SK-N-DZ (cell line): ENCODE measurements at regions not wholly inside any gene's neighbourhood (a gene's known extent, or its start where the extent isn't known, plus 50 kb on each side); places are given as distances from the start of the nearest gene placed in this dataset.

ENCODE experiments used
- DNase-seq: peaks from one replicate; pipeline ENCODE4 v3.0.0-alpha.2; 2015; ENCODE audit warnings: low spot score

DNA sequence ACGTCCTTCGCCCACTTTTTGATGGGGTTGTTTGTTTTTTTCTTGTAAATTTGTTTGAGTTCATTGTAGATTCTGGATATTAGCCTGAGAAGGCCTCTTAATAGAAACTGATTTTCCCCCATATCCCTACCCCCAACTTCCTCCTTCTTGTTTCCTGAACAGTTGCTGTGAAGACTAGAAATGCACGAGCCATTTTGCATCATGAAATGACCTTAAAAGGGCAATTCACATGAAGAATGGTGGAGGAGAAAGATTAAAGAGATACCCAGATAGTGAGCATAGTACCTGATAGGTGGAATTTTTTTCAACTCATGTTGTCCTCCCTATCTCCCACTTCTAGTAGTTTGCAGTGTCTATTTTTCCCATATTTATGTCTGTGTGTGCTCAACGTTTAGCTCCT, 55.2 kb upstream of the KCNH8 start:
- DNase-seq = no peak

DNA sequence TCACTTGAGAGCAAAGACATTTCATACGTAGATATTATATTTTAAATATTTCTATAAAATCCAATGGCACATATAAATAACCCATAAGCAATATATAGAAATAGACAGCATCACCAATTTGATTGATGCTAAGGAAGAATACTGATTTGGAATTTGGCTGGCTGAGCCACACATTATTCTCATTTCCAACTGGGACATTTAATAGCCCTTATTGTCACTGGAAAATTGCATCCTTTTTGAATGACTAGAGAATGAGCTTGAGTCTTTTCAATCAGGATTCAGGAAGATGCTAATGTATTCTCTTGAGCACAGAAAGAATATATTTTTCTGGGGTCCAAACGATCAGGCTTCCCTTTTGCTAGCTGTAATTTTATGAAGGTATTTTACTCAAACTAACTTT, 70.9 kb upstream of the KCNH8 start:
- no peak for DNase-seq

DNA sequence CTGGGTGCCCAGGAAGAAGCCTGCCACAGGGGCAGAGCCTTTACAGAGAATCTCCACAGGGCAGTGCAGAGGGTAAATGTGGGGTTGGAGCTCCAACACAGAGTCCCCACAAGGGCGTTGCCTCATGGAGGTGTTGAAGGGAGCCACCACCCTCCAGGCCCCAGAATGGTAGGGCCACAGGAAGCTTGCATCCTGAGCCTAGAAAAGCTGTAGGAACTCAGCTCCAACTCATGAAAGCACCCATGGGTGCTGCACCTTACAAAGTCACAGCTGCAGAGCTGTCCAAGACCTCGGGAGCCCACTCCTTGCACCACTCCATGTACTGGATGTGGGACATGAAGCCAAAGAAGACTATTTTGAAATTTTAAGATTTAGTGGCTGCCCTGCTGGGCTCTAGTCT, 73.3 kb upstream of the KCNH8 start:
- DNase-seq = no peak

DNA sequence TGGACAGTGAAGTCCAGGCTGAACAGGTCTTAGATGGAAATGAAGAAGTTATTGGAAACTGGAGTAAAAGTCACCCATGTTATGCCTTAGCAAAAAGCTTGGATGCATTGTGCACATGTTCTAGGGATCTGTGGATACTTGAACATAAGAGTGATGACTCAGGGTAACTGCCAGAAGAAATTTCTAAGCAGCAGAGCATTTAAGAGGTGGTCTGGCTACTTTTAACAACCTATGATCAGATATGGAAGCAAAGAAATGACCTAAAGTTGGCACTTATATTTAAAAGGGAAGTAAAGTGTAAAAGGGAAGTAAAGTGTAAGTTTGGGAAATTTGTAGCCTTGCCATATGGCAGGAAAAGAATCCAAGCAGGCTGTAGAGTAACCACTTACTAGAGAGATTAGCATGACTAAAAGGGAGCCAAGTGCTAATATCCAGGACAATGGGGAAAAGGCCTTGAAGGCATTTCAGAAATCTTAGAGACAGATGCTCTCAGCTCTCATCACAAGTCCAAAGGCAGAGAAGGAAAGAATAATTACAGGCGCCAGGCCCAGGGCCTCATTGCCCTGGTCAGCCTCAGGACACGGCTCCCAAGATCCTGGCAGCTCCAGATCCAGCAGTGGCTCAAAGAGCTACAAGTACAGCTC, 73.9 kb upstream of the KCNH8 start:
- DNase-seq = no peak

DNA sequence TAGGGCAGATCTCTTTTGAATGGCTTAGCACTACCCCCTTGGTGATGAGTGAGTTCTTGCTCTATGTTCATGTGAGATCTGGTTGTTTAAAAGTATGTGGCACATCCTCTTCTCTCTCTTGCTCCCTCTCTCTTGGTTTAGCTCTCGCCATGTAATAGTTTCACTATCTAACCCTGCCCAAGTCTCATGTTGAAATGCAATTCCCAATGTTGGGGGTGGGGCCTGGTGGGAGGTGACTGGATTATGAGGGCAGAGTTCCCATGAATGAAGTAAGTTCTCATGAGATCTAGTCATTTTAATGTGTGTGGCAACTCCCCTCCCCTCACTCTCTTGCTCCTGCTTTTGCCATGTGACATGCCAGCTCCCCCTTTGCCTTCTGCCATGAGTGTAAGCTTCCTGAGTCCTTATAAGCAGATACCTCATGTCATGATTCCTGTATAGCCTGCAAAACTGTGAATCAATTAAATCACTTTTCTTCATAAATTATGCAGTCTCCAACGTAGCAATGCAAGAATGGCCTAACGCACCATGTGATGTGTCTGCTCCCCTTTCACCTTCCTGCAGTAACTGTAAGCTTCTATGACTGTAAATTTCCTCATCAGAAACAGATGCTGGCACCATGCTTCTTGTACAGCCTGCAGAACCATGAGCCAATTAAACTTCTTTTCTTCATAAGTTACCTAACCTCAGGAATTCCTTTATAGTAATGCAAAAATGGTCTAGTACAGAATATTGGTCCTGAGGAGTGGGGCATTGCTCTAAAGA, 74.8 kb upstream of the KCNH8 start:
- no peak for DNase-seq

DNA sequence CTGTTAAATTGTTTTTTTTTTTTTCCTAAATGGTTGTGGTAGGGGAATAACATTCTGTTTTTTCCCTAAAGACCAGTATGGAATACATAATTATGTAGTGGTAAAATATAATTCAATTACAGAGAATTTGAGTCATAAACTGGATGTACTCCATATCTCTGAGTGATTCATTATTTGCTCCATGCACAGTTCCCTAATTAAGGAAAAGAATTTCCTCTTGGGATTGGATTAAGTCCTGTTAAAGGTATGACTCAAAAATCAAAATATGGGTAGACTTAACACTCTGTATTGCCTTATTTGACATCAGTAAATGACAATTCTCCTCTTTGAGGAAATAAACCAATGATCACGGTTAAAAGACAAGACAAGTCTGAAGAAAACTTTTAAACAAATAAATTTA, 78.0 kb upstream of the KCNH8 start:
- no peak for DNase-seq

DNA sequence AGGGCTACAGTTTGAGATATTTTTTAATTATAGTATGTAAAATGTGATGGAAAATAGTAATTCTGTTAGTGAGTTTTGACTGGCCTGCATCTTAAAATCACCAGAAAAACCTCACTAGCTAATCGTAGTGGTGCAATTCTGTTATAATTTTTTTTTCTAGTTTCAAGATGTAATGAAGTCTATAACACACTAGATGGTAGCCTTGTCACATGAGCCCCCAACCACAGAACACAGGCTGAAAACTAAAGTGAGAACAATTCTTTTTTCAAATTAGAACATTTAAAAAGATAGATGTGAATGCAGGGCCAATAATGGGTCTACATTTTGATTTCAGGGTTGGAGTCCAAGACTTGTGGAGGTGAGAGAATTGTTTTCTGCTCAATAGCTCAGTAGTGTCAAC, 83.3 kb upstream of the KCNH8 start:
- DNase-seq = peak; percentile 75

DNA sequence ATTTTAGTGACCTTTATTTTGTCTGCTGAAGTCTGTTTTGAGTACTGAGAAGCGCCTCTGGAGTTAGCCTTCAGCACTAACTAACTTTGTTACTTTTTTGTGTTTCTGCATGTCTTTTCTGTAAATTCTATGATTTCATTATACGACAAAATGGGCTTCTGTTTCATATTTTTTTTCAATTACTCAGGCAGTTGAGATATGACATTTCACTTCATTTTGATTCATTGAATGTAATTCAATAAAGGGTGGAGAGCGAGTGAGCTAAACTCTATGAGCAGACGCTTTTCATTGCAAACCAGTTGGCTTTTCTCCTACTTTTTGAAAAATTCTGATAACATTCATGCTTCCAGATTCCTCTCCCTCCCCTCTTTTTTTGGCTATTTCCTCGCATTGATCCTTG, 84.4 kb upstream of the KCNH8 start:
- peak; percentile 89 for DNase-seq

DNA sequence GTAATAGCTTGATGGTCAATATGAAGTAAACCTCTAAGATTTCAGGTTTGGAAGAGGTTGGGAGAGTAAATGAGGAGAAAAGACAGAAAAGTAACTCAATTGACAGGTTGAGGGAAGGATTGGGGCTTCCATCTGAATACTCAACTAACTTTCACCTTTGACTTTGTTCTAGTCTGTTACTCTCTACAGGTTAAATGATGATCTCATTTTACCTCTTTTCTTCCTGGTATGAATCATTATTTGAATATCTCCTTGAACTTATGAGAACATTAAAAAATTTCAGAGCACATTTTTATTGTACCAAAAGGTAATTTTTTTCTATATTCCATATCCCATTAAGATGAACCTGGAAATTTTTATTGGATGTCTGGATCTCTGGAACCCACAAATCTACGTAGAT, 87.9 kb upstream of the KCNH8 start:
- no peak for DNase-seq

DNA sequence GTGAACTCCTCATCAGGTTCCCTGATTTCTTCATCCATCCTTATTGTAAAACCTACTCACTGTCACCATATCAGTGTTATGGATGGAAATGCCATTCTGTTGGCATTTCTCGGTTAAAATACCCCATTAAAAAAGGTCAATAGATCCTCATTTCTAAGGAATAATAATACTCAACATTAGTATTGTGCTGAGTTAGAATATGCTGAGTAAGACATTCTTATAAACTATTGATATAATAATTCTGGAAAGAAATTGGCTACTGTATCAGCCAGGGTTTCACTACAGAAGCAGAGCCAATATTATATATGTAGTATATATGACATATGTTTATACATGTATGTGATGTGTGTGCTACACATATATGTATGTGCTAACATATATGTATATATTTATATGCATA, 95.4 kb upstream of the KCNH8 start:
- no peak for DNase-seq

DNA sequence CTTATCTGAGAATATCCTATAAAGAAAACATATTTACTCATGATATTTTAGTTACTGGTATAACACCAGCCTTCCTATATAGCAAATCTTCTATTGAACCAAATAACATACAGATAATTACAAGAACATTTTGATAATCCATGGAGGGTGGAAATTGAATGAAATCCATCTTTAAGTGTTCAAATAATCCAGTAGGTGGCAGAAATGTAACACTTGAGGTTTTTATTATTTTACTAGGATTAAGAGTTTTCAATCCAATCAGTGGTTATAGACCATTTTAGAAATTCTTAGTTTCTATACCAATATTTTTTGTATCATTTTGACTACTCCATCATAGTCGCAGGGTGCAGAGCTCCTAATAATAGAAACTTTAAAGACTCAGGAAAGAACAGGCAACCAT, 101.9 kb upstream of the KCNH8 start:
- DNase-seq = no peak

DNA sequence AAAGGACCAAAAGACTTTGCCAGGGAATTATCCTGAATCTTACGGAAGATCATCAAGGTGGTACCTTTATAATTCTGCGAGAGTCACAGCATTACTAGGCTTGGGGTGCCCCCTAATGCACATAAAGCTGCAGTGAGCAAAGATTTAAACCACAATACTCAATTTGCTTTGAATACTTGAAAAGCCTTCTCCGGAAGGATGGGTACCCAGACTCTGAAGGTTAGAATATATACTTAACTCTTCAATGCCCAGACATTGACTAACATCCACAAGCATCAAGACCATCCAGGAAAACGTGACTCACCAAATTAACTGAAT, 117.8 kb upstream of the KCNH8 start:
- DNase-seq = peak; percentile 40

DNA sequence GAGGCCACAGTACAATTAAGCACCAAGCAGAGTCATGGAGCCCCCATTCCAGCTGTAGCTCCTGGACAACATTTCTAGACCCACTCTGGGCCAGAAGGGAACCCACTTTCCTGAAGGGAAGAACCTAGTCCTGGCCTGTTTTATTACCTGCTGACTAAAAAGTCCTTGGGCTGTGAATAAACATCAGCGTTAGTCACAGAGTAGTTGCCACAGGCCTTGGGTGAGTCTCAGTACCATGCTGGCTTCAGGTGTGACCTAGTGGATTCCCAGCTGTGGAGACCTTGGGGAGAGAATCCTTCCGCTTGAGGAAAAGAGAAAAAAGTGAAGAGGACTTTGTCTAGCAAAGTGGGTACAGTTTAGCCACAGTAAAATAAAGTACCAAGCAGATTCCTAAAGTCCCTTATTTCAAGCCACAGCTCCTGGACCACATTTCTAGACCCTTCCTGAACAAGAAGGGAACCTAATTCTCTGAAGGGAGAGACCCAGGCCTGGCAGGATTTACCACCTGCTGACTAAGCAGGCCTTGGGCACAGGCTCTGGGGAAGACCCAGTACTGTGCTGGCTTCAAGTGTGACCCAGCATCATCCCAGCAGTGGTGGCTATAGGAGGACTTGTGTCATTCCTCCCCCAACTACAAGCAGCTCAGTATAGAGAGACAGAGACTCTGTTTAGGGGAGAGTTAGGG, 118.3 kb upstream of the KCNH8 start:
- no peak for DNase-seq

DNA sequence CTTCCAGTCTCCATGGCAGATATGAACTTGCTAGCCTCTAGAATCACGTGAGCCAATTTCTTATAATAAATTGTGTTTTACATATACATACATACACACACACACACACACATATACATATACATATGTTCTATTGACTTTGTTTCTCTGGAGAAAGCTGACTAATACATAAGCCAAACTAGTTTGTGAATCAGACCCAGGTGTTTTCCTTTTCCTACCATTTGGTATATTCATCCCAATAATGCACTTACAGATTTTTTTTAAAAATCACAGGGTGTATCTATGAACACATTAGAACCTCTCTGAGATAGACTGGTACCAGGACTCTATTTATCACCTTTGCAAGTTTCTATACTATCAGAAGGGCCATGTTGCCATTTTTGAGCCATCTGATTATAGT, 122.9 kb upstream of the KCNH8 start:
- no peak for DNase-seq

DNA sequence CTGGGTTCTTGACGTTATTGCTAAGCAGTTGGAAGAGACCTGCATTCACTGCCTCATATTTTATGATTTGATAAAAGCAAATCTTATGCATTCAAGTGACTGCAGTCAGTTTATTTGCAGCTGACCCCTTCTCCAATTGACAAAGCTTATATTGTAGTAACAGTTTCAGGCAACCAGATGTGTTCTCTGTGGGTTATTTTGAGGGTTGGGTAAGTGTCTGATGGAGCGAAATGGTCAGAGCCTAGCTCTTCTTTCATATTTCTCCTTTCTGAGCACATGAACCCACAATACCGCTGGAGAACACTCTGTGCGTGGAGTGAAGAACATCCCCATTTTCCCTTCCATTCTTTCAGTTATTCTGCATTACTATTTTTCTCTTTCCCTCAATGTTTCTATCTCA, 125.8 kb upstream of the KCNH8 start:
- DNase-seq = no peak

DNA sequence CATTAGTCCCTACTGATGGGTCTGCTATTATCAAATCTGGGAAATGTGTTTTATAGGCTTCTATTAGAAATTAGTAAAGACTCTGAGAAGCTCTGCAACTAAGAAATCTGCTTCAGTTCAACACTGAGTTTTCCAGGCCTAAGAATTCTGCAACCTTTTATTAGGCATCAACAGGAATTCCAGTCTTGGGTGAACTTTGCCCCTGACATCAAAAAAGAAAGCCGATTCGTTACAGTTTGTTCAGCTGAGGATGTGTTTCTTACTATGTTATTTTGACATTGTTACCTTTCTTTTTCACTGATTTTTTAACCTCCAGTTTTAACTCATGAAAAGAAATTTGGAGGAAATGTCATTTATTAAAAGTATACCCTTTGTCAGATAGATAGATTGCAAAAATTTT, 131.5 kb upstream of the KCNH8 start:
- DNase-seq = no peak

DNA sequence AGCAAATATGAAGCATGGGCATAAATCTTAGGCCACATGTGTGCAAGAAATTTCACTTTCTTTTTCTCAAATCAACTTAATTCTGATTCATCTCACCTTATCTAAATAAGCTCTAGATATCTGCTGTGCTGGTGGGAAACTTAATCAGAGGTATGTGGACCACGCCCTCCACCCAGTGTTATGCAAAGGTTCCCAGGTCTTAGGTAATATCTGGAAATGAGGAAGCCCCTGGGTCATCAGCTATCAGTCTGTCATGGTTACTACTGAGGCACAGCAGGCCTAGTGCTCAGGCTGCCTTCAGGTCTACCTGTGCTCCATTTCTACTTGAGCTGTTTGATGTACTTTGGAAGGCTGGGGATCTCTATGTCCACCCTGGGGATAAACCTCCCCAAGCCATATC, 134.4 kb upstream of the KCNH8 start:
- DNase-seq = no peak

DNA sequence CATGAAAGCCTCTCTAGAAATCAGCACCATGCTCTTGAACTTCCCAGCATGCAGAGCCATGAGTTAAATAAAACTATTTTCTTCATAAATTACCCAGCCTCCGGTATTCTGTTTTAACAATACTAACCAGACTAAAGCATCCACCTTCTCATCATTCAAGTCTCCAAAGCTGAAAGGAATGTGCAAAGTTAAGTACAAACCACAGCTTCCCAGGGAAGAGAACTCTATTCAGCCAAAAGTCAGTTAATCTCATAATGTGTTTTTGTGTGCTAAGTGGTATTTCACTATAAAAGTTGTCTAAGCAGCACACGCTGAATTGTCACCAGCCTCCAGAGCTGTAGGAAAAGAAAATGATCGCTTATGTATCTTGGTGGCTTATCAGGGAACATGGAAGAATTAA, 135.5 kb upstream of the KCNH8 start:
- no peak for DNase-seq

DNA sequence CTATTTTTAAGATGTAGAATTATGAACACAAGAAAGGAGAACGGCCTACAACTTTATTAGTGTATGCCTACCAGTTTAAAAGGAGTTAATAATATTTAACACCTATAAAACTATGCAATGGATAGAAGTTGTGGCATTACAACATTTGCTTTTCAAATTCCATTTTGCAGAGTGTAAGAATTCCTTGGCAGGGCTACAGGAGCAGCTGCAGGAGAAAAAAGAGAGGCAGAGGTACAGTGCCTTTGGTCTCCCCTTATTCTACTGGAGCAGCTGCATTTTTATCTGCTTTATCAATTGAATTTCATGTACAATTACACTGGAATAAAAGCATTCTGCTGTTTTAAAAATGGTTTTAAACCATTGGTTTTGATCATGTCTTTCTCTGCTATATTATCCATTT, 145.7 kb upstream of the KCNH8 start:
- DNase-seq = no peak

DNA sequence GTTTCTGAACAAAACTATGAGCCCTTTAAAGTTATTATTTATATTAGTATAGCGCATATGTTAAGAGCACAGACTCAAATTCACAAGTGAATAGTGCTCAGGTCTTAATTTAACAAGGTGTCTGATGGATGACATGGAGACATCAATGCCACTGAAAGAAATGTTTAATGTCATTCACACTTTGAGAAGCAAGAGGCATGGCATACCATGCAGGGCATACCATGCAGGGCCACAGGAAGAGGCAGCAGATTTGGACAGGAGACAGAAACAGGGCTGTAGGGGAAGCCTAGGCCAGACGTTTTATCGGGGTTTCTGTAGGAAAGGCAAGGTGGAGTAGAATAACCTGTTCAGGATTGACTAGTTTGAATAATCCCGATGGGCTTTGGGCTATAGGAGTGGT, 150.2 kb upstream of the KCNH8 start:
- DNase-seq = no peak

DNA sequence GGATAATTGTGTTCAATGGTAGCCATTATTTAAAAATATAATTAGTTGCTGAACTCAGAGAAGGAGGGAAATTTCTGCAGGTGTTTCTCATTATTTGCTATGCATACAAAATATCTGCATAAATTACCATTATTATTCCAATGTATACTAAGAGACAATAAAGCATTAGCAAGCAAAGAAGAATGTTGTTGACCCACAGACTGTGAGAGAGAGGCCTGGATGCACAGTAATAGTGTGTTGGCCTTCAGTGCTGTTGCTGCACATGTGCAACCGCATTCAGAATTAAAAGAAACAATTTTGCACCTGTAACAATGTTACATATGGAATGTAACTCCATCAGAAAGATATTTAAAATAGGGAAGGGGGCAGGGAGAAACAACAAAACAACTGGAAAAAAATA, 155.6 kb upstream of the KCNH8 start:
- no peak for DNase-seq

DNA sequence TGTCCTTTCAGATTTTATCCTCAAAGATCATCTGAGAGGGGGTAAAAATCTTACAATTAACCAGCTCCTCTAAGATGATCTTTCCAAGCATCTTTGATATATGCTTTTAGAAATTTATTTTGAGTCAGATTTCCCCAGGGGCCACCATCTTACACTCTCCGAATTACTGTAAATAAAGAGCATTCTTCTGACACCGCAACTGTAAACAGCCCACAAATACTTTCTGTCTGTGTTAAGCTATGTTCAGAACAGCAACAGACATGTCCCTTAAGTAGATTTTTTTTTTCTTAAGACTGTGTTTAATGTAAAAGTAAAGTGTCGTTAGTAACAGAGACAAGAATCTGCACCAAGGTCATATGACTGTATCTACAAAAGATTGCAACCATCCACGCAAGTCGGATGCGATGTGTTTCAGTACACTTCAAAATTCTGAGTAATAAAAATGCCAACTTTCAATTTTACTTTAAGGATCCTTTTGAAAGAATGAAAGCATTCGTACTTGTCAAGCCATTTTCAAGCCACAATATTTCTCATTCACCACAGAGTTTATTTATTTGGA, 159.0 kb upstream of the KCNH8 start:
- DNase-seq = no peak

DNA sequence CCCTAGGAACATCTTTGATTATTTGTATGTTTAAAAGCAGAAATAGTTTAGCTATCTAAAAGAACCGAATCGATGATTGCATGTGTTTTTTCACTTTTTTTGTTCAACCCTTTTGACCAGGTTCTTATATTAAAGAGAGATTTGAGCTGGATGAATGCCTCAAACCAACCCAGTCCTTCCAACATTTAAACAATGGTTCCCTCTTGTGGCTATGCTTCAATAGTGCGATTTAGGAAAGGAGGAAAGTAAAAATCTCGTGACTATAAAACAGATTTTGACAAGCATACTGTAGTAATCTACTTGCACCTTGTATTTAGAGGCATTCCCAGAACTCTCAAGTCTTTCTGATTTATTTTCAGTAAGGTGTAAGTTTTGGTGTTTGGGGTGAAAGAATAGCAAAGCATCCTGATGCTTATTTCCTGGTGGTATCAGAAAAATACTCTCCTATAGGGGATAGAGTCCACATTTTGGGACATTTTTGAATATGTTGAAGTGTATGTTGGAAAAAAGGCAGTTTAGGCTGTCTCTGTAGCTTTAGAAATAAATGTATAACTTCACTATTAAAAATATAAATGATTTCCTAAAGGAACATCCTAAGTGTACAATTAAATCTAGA, 159.6 kb upstream of the KCNH8 start:
- peak; percentile 69 for DNase-seq
